Naive thymus-derived CD4-positive, alpha-beta T cell (primary cell): ENCODE measurements at regions not wholly inside any gene's neighbourhood (a gene's known extent, or its start where the extent isn't known, plus 50 kb on each side); places are given as distances from the start of the nearest gene placed in this dataset.

Experiments
- ATAC-seq: fragments of 150-1000 bp; cut with Tn5 transposase; 2 replicates; pipeline ENCODE4 v1.10.0; 2021; ENCODE audit warnings: mild to moderate bottlenecking, moderate library complexity
- CTCF ChIA-PET: fragments of 350-600 bp; sonication (Branson Sonifier 250); formaldehyde crosslinking; loops from one replicate; lab custom pipeline; 2021; ENCODE audit warnings: antibody characterized with exemption; lab: Charles Lee
- POLR2A ChIA-PET: fragments of 350-600 bp; sonication (Branson Sonifier 250); formaldehyde crosslinking; loops from one replicate; lab custom pipeline; 2021; ENCODE audit warnings: antibody characterized with exemption, inconsistent platforms; lab: Charles Lee
- DNase-seq, 9 donors: peaks; one replicate each; pipeline versions ENCODE4 v3.0.0 to v3.0.0-alpha.2; 2020 to 2022; ENCODE audit warnings: mixed read lengths in 1 of 9
- H3K27ac ChIP-seq: one replicate; pipeline ENCODE4 v1.7.0; 2013; ENCODE audit warnings: mild to moderate bottlenecking, low read depth, low read length, moderate library complexity
- H3K27me3 ChIP-seq, 2 donors: one replicate each; pipeline ENCODE4 v1.7.0; 2013; ENCODE audit warnings: low read length in 2 of 2, mild to moderate bottlenecking in 2 of 2, moderate library complexity in 2 of 2; ENCODE audit not compliant: control insufficient read depth in 2 of 2, insufficient read depth in 2 of 2
- H3K36me3 ChIP-seq, 3 experiments: 1 replicate in 2 of 3; 2 replicates in 1 of 3; pipeline ENCODE4 v1.7.0; 2013; ENCODE audit warnings: low read length in 3 of 3, mild to moderate bottlenecking in 3 of 3, moderate library complexity in 1 of 3; ENCODE audit not compliant: insufficient read depth in 3 of 3, control insufficient read depth in 2 of 3
- H3K4me1 ChIP-seq, 2 donors: one replicate each; pipeline ENCODE4 v1.7.0; 2013; ENCODE audit warnings: low read length in 2 of 2, mild to moderate bottlenecking in 2 of 2, moderate library complexity in 1 of 2; ENCODE audit not compliant: control insufficient read depth in 2 of 2, insufficient read depth in 2 of 2
- H3K4me3 ChIP-seq: 2 replicates; pipeline ENCODE4 v1.7.0; 2013; ENCODE audit warnings: mild to moderate bottlenecking, low read length
- H3K9me3 ChIP-seq, 3 experiments: 1 replicate in 2 of 3; 2 replicates in 1 of 3; pipeline ENCODE4 v1.7.0; 2013; ENCODE audit warnings: low read length in 3 of 3; ENCODE audit not compliant: control insufficient read depth in 2 of 3
- H3K27ac Mint-ChIP-seq, 9 donors: one replicate each; pipeline ENCODE4 v1.8.0; 2020 to 2022; ENCODE audit warnings: mixed read lengths in 9 of 9, mild to moderate bottlenecking in 8 of 9, moderate library complexity in 5 of 9, inconsistent platforms in 2 of 9
- H3K27me3 Mint-ChIP-seq, 5 donors: one replicate each; pipeline ENCODE4 v1.8.0; 2021 to 2022; ENCODE audit warnings: mixed read lengths in 5 of 5, mild to moderate bottlenecking in 1 of 5
- H3K36me3 Mint-ChIP-seq, 5 donors: one replicate each; pipeline ENCODE4 v1.8.0; 2020 to 2022; ENCODE audit warnings: mixed read lengths in 5 of 5, mild to moderate bottlenecking in 3 of 5, inconsistent platforms in 1 of 5
- H3K4me1 Mint-ChIP-seq, 7 donors: one replicate each; pipeline ENCODE4 v1.8.0; 2020 to 2022; ENCODE audit warnings: mixed read lengths in 7 of 7, mild to moderate bottlenecking in 3 of 7, inconsistent platforms in 1 of 7
- H3K4me3 Mint-ChIP-seq, 10 donors: one replicate each; pipeline ENCODE4 v1.8.0; 2020 to 2022; ENCODE audit warnings: mild to moderate bottlenecking in 10 of 10, mixed read lengths in 10 of 10, moderate library complexity in 6 of 10, inconsistent platforms in 2 of 10
- H3K9me3 Mint-ChIP-seq, 11 donors: one replicate each; pipeline ENCODE4 v1.8.0; 2020 to 2022; ENCODE audit warnings: mixed read lengths in 11 of 11, mild to moderate bottlenecking in 4 of 11, inconsistent platforms in 1 of 11, moderate library complexity in 1 of 11
- intact Hi-C, 2 donors: fragments of 100-400 bp; cut with micrococcal nuclease; formaldehyde crosslinking; loops; one replicate each; pipeline ENCODE4 v1.15.1; 2023

DNA sequence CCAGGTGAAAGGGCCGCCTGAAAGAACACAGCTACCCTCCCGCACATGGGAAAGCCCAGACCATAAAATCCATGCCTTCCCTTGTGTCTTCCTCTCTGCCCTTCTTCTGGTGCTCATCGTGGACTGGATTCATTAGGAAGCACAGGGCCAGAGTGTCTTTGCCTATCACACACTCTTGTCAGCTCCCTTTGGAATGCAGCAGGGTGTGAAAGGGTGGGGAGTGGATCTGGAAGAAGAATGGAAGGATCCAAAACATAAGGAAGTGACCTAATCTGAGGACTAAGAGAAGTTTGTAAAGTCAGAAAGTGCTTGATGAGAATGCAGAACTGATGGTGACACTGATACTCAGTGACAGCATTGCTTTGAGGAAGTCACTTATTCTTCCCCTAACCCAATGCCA, 1147.3 kb upstream of the GOT2 start:
- Mint-ChIP-seq H3K36me3 (no peaks in the 10 kb centered on the region), H3K4me1 (no peaks in the 10 kb centered on the region), H3K27ac (no peak overlapping the region), H3K9me3 (peaks cover 2 to 28% (median 4%) of the 10 kb centered on the region in 11 donors), H3K4me3 (no peak overlapping the region), H3K27me3 (no peaks in the 10 kb centered on the region)
- ATAC-seq (no peak), DNase-seq (no peak)
- intact Hi-C loops = no loop called here
- Histone ChIP-seq H3K9me3 (no peaks in the 10 kb centered on the region), H3K36me3 (no peaks in the 10 kb centered on the region), H3K4me3 (no peak overlapping the region), H3K27ac (no peak overlapping the region), H3K27me3 (no peaks in the 10 kb centered on the region), H3K4me1 (no peaks in the 10 kb centered on the region)
- ChIA-PET CTCF (no interaction called here), POLR2A (no interaction called here)

DNA sequence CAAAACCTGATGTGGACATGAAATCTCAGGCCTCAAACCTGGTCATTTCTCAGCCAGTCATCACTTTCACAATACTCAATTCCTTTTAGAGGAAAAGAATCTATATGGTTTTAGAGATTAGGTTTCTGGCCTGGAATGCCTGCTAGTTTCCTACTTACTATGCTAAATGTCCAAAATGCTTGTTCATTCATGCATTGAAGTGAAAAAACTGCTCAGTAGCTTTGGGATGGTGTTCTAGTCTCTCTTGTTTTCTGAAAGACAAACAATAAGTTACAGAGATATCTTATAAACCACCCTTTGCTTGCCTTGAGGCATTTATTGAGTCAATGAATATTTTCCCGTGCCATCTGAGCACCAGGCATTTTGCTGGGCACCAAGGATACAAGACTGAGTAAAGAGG, 1146.5 kb upstream of the GOT2 start:
- intact Hi-C loops = no loop called here
- Mint-ChIP-seq H3K27ac (no peak overlapping the region), H3K27me3 (no peaks in the 10 kb centered on the region), H3K9me3 (peaks cover under 1 to 28% (median 4%) of the 10 kb centered on the region in 11 donors), H3K36me3 (no peaks in the 10 kb centered on the region), H3K4me1 (no peaks in the 10 kb centered on the region), H3K4me3 (no peak overlapping the region)
- ChIA-PET POLR2A (no interaction called here), CTCF (no interaction called here)
- Histone ChIP-seq H3K27me3 (no peaks in the 10 kb centered on the region), H3K36me3 (no peaks in the 10 kb centered on the region), H3K27ac (no peak overlapping the region), H3K4me3 (no peak overlapping the region), H3K4me1 (no peaks in the 10 kb centered on the region), H3K9me3 (no peaks in the 10 kb centered on the region)
- DNase-seq = no peak
- no peak for ATAC-seq

DNA sequence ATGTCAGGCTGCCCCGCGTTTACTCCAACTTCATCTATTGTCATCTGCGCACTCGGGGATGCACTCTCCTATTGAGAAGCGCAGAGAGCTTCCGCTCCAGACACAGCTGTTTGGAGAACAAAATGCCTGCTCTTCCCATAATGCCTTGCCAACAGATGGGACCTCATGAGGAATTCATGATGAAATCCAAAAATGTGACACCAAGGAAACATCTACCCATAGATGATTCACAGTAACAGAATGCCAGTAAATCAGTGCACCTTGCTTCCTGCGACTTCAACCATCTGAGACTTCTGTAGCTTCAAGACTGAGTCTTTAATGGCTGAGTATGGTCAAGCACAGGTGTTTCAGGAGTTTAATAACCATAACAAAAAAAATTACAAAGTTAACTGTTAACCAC, 1144.9 kb upstream of the GOT2 start:
- no peak overlapping the region for H3K4me3 Mint-ChIP-seq
- Histone ChIP-seq H3K9me3 (no peaks in the 10 kb centered on the region), H3K27ac (no peak overlapping the region), H3K27me3 (no peaks in the 10 kb centered on the region), H3K4me1 (no peaks in the 10 kb centered on the region), H3K36me3 (no peaks in the 10 kb centered on the region), H3K4me3 (no peak overlapping the region)
- peaks cover 0 to 32% (median 4%) of the 10 kb centered on the region in 11 donors for H3K9me3 Mint-ChIP-seq
- H3K4me1 Mint-ChIP-seq = no peaks in the 10 kb centered on the region
- intact Hi-C loops = no loop called here
- DNase-seq (no peak), ATAC-seq (no peak)
- no peaks in the 10 kb centered on the region for H3K36me3 Mint-ChIP-seq
- H3K27ac Mint-ChIP-seq = no peak overlapping the region
- ChIA-PET CTCF (no interaction called here), POLR2A (no interaction called here)
- no peaks in the 10 kb centered on the region for H3K27me3 Mint-ChIP-seq

DNA sequence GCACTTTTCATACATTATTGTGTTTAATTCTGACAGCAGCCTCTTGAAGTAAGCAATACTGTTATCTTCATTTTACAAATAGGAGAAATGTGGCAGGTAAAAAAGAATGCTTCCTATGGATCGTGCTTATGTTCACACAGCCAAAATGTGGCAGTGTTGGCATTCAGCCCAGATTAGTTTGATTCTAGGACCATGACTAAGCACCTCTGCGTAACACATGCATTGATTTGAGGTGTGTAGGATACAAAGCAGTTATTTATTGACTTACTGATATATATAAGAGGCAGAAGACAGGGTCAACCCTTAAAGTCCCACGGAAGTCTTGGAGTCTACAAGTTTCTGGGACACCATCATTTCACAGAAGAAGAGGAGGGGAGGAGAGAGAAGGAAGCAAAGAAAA, 1144.4 kb upstream of the GOT2 start:
- H3K27me3 ChIP-seq = no peaks in the 10 kb centered on the region
- Mint-ChIP-seq H3K36me3 (no peaks in the 10 kb centered on the region), H3K4me1 (no peaks in the 10 kb centered on the region), H3K27me3 (no peaks in the 10 kb centered on the region), H3K4me3 (no peak overlapping the region), H3K9me3 (peaks cover 0 to 37% (median 9%) of the 10 kb centered on the region in 11 donors), H3K27ac (no peak overlapping the region)
- DNase-seq (no peak), ATAC-seq (no peak)
- intact Hi-C loops = no loop called here
- no peaks in the 10 kb centered on the region for H3K4me1 ChIP-seq
- H3K9me3 ChIP-seq = no peaks in the 10 kb centered on the region
- H3K36me3 ChIP-seq = no peaks in the 10 kb centered on the region
- ChIA-PET POLR2A (no interaction called here), CTCF (no interaction called here)
- H3K27ac ChIP-seq = no peak overlapping the region
- no peak overlapping the region for H3K4me3 ChIP-seq

DNA sequence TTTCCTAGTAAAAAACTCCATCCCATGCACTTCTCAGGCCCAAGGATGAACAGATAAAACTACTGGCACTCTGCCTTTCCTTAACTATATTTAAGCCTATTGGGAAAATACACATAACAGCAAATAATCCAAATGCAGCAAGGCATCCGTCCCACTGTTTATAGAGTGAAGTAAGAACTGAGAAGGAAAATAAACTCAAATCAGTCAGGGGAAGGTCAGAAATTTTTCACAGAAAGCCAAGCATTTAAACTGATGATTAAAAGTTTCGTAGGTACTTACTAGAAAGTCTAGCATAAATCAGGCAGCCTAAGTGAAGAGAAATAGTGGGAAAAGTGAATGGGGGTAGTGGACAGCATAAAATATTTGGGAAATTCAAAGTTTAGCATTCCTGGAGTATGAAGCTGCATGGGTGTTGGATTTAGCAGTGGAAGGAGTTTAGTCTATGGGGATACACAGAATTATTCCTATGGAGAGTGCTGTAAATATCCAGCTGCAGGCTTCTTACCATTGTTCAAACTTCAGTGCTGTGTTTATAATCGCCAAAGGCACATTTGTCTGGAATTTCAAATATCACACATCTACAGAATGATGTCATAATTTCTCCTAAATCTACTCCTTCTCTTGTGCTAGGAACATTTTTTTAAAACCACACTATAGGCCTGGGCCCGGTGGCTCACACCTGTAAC, 1131.0 kb upstream of the GOT2 start:
- H3K27me3 ChIP-seq = no peaks in the 10 kb centered on the region
- POLR2A ChIA-PET = no interaction called here
- ATAC-seq = no peak

DNA sequence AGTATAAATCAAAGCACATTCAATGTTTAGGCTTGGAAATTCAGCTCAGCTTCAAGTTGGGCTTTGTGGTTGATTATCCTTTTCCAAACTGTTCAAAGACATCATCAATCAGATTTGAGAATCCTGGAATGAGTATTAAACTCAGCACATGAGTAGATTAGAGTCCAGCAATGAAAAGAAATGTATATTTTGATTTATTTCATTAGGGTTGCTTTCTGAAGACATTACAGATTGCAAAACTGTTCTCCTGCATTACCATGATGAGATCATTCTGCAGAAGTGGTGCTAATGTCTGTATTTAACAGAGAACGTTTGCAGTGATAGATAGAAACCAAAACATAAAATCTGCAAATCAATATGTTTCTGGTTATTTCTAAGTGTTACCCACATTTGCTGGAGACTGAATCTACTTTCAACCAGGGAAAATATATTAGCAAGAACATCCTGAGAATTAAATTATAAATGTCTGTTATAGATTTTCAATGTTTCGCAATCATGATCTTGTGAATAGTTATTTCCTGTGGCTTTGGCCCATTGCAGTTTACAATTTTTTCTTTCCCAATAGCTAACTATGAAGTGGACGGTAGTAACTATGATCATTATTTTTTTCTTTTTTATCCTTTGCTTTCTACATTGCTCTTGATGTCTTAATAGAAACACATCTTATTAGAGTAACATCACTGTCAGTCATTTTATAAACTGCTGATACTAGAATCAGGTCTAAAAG, 1125.7 kb upstream of the GOT2 start:
- intact Hi-C loops = no loop called here
- Histone ChIP-seq H3K27me3 (no peaks in the 10 kb centered on the region), H3K4me3 (no peak overlapping the region), H3K9me3 (no peaks in the 10 kb centered on the region), H3K4me1 (no peaks in the 10 kb centered on the region), H3K36me3 (no peaks in the 10 kb centered on the region), H3K27ac (no peak overlapping the region)
- CTCF ChIA-PET = no interaction called here
- Mint-ChIP-seq H3K4me3 (no peak overlapping the region), H3K36me3 (no peaks in the 10 kb centered on the region), H3K9me3 (peaks cover 0 to 29% (median 4%) of the 10 kb centered on the region in 11 donors), H3K27ac (no peak overlapping the region), H3K27me3 (no peaks in the 10 kb centered on the region), H3K4me1 (no peaks in the 10 kb centered on the region)
- ATAC-seq = no peak
- POLR2A ChIA-PET = no interaction called here
- no peak for DNase-seq

More for the DNA sequence above, 1131.0 kb upstream of the GOT2 start:
- Histone ChIP-seq H3K36me3 (no peaks in the 10 kb centered on the region), H3K9me3 (no peaks in the 10 kb centered on the region), H3K27ac (no peak overlapping the region), H3K4me3 (no peak overlapping the region), H3K4me1 (no peaks in the 10 kb centered on the region)
- CTCF ChIA-PET = no interaction called here
- no peaks in the 10 kb centered on the region for H3K36me3 Mint-ChIP-seq
- H3K27ac Mint-ChIP-seq = no peak overlapping the region
- no peak overlapping the region for H3K4me3 Mint-ChIP-seq
- DNase-seq = no peak
- intact Hi-C loops = no loop called here
- peaks cover 3 to 25% (median 10%) of the 10 kb centered on the region in 11 donors for H3K9me3 Mint-ChIP-seq
- H3K27me3 Mint-ChIP-seq = no peaks in the 10 kb centered on the region
- H3K4me1 Mint-ChIP-seq = no peaks in the 10 kb centered on the region
